ENCODE measurements at regions not wholly inside any gene's neighbourhood (a gene's known extent, or its start where the extent isn't known, plus 50 kb on each side); places are given as distances from the start of the nearest gene placed in this dataset.

GRCh38 chr1:23615852-23616251 is 56.6 kb upstream of the ID3 start:
- no peak for DNase-seq (ENCODE audit: low read depth)
- H3K4me3 ChIP-seq (ENCODE audit: low read length), result no peak overlapping the region
- TF ChIP-seq, protein P1, sequence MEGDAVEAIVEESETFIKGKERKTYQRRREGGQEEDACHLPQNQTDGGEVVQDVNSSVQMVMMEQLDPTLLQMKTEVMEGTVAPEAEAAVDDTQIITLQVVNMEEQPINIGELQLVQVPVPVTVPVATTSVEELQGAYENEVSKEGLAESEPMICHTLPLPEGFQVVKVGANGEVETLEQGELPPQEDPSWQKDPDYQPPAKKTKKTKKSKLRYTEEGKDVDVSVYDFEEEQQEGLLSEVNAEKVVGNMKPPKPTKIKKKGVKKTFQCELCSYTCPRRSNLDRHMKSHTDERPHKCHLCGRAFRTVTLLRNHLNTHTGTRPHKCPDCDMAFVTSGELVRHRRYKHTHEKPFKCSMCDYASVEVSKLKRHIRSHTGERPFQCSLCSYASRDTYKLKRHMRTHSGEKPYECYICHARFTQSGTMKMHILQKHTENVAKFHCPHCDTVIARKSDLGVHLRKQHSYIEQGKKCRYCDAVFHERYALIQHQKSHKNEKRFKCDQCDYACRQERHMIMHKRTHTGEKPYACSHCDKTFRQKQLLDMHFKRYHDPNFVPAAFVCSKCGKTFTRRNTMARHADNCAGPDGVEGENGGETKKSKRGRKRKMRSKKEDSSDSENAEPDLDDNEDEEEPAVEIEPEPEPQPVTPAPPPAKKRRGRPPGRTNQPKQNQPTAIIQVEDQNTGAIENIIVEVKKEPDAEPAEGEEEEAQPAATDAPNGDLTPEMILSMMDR (conservative IDR thresholded peaks at IDR 0.05; ENCODE audit: low read length), result no peak

GRCh38 chr1:23615423-23615822 is 56.1 kb upstream of the ID3 start:
- H3K4me3 ChIP-seq (ENCODE audit: low read length), result no peak overlapping the region
- TF ChIP-seq, protein P1 (conservative IDR thresholded peaks at IDR 0.05; ENCODE audit: low read length), result no peak
- DNase-seq (ENCODE audit: low read depth), result no peak

DNA sequence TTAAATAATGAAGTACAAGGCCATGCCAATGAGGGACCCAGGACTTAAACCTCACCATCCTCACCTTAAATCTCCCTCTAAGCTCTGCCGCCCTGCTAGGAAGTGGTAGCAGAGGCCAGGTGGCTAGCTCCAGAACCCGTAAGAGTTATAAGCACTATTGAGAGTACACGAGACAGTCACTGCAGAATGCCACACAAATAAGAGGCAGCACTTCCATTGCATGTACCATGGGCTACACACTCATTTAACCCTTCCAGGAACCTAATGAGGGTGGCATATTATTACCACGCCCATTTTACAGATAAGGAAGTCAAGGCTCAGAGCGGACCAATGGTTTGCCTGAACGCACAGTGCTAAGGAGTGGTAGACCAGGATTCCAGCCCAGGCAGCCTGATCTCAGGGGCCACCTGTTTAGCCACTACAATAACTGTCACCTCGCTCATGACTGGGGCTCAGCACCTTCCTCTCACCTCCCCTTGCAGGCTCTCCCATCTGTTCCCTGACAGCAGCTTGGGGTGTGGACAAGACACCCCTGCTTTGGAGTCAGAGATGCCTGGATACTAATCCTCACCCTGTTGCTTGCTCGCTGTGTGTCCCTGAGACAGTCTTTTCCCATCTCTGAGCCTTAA is 54.8 kb upstream of the ID3 start:
- no peak overlapping the region for H3K4me3 ChIP-seq (ENCODE audit: low read length)
- TF ChIP-seq, protein P1 (conservative IDR thresholded peaks at IDR 0.05; ENCODE audit: low read length), result no peak
- no peak for DNase-seq (ENCODE audit: low read depth)

- TF ChIP-seq, protein P1 (conservative IDR thresholded peaks at IDR 0.05; ENCODE audit: low read length), result no peak
- no peak overlapping the region for H3K4me3 ChIP-seq (ENCODE audit: low read length)
- no peak for DNase-seq (ENCODE audit: low read depth)
These were observed 54.1 kb upstream of the ID3 start for GRCh38 chr1:23613191-23614031.

- TF ChIP-seq, protein P1 (conservative IDR thresholded peaks at IDR 0.05; ENCODE audit: low read length), result no peak
- H3K4me3 ChIP-seq (ENCODE audit: low read length), result no peak overlapping the region
- DNase-seq (ENCODE audit: low read depth), result no peak
These were observed 52.5 kb upstream of the ID3 start for GRCh38 chr1:23611601-23612327.

- TF ChIP-seq, protein P1 (conservative IDR thresholded peaks at IDR 0.05; ENCODE audit: low read length), result no peak
- no peak overlapping the region for H3K4me3 ChIP-seq (ENCODE audit: low read length)
- no peak for DNase-seq (ENCODE audit: low read depth)
These were observed 51.4 kb upstream of the ID3 start for GRCh38 chr1:23610677-23611076.
